Sigmoid colon (tissue), 4 donors: ENCODE measurements at regions not wholly inside any gene's neighbourhood (a gene's known extent, or its start where the extent isn't known, plus 50 kb on each side); places are given as distances from the start of the nearest gene placed in this dataset.

Experiments
- POLR2A ChIP-seq, 2 donors: fragments of 450-650 bp; IDR thresholded peaks; one replicate each; pipeline ENCODE4 v1.6.1; 2016; ENCODE audit warnings: antibody characterized with exemption in 2 of 2, mild to moderate bottlenecking in 2 of 2, moderate library complexity in 2 of 2
- POLR2AphosphoS5 ChIP-seq, 4 donors: sonication (generic); formaldehyde crosslinking; IDR thresholded peaks; one replicate each; pipeline ENCODE4 v1.6.1; 2017; ENCODE audit warnings: antibody characterized with exemption in 4 of 4
- TF ChIP-seq, protein P1 (sequence below), 4 experiments: fragments of 450-650 bp in 3 of 4; fragments of 200-600 bp in 1 of 4; IDR thresholded peaks; one replicate each; pipeline ENCODE4 v1.5.1; 2016 to 2019; ENCODE audit warnings: antibody characterized with exemption in 4 of 4, mild to moderate bottlenecking in 3 of 4, moderate library complexity in 2 of 4

- no peak for TF ChIP-seq POLR2A (IDR thresholded peaks at IDR 0.05)
- TF ChIP-seq, protein P1, sequence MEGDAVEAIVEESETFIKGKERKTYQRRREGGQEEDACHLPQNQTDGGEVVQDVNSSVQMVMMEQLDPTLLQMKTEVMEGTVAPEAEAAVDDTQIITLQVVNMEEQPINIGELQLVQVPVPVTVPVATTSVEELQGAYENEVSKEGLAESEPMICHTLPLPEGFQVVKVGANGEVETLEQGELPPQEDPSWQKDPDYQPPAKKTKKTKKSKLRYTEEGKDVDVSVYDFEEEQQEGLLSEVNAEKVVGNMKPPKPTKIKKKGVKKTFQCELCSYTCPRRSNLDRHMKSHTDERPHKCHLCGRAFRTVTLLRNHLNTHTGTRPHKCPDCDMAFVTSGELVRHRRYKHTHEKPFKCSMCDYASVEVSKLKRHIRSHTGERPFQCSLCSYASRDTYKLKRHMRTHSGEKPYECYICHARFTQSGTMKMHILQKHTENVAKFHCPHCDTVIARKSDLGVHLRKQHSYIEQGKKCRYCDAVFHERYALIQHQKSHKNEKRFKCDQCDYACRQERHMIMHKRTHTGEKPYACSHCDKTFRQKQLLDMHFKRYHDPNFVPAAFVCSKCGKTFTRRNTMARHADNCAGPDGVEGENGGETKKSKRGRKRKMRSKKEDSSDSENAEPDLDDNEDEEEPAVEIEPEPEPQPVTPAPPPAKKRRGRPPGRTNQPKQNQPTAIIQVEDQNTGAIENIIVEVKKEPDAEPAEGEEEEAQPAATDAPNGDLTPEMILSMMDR (IDR thresholded peaks at IDR 0.05), result no peak
- TF ChIP-seq POLR2AphosphoS5 (IDR thresholded peaks at IDR 0.05), result no peak
Measured at GRCh38 chr3:80914854-80915253, 846.6 kb downstream of the GBE1 start.
